ENCODE measurements at regions not wholly inside any gene's neighbourhood (a gene's known extent, or its start where the extent isn't known, plus 50 kb on each side); places are given as distances from the start of the nearest gene placed in this dataset.

- Histone ChIP-seq H3K27me3 (ENCODE audit: control insufficient read depth, insufficient read depth, low read length, poor library complexity, severe bottlenecking) (no peaks in the 10 kb centered on the region), H3K4me3 (ENCODE audit: low read length) (no peak overlapping the region), H3K27ac (ENCODE audit: low read depth, low read length) (no peak overlapping the region), H3K4me1 (ENCODE audit: control insufficient read depth, insufficient read depth, low read length) (no peaks in the 10 kb centered on the region), H3K9ac (ENCODE audit: extremely low read depth, low read length, poor library complexity, severe bottlenecking) (no peak overlapping the region), H3K9me3 (ENCODE audit: control insufficient read depth, low read length) (no peaks in the 10 kb centered on the region), H3K36me3 (ENCODE audit: control insufficient read depth, insufficient read depth, low read length) (no peaks in the 10 kb centered on the region)
- Mint-ChIP-seq H3K9me3 (no peaks in the 10 kb centered on the region), H3K4me1 (no peaks in the 10 kb centered on the region), H3K27ac (no peak overlapping the region), H3K36me3 (ENCODE audit: low read depth) (no peaks in the 10 kb centered on the region), H3K4me3 (no peak overlapping the region), H3K27me3 (ENCODE audit: insufficient read depth) (no peaks in the 10 kb centered on the region)
- TF ChIP-seq, protein P1, sequence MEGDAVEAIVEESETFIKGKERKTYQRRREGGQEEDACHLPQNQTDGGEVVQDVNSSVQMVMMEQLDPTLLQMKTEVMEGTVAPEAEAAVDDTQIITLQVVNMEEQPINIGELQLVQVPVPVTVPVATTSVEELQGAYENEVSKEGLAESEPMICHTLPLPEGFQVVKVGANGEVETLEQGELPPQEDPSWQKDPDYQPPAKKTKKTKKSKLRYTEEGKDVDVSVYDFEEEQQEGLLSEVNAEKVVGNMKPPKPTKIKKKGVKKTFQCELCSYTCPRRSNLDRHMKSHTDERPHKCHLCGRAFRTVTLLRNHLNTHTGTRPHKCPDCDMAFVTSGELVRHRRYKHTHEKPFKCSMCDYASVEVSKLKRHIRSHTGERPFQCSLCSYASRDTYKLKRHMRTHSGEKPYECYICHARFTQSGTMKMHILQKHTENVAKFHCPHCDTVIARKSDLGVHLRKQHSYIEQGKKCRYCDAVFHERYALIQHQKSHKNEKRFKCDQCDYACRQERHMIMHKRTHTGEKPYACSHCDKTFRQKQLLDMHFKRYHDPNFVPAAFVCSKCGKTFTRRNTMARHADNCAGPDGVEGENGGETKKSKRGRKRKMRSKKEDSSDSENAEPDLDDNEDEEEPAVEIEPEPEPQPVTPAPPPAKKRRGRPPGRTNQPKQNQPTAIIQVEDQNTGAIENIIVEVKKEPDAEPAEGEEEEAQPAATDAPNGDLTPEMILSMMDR (conservative IDR thresholded peaks at IDR 0.05), result no peak
- no peak for DNase-seq
- 91 to 95% methylated on average over 3 of the region's 3 CpGs for WGBS, 2 experiments (ENCODE audit: insufficient coverage in 1 of 2, insufficient read length in 1 of 2)
Measured at GRCh38 chr5:158152136-158152535, 293.2 kb upstream of the CLINT1 start.

- Histone ChIP-seq H3K4me1 (ENCODE audit: control insufficient read depth, insufficient read depth, low read length) (no peaks in the 10 kb centered on the region), H3K9me3 (ENCODE audit: control insufficient read depth, low read length) (no peaks in the 10 kb centered on the region), H3K4me3 (ENCODE audit: low read length) (no peak overlapping the region), H3K27me3 (ENCODE audit: control insufficient read depth, insufficient read depth, low read length, poor library complexity, severe bottlenecking) (no peaks in the 10 kb centered on the region), H3K27ac (ENCODE audit: low read depth, low read length) (no peak overlapping the region), H3K36me3 (ENCODE audit: control insufficient read depth, insufficient read depth, low read length) (no peaks in the 10 kb centered on the region), H3K9ac (ENCODE audit: extremely low read depth, low read length, poor library complexity, severe bottlenecking) (no peak overlapping the region)
- no peak overlapping the region for H3K4me3 Mint-ChIP-seq
- no peaks in the 10 kb centered on the region for H3K4me1 Mint-ChIP-seq
- TF ChIP-seq, protein P1 (conservative IDR thresholded peaks at IDR 0.05), result no peak
- H3K36me3 Mint-ChIP-seq (ENCODE audit: low read depth), result no peaks in the 10 kb centered on the region
- 78% methylated on average over 1 of the region's 1 CpG; no CpG with 5 or more reads in 1 of the 2 experiments for WGBS, 2 experiments (ENCODE audit: insufficient coverage in 1 of 2, insufficient read length in 1 of 2)
- H3K27me3 Mint-ChIP-seq (ENCODE audit: insufficient read depth), result no peaks in the 10 kb centered on the region
- H3K27ac Mint-ChIP-seq, result no peak overlapping the region
- no peaks in the 10 kb centered on the region for H3K9me3 Mint-ChIP-seq
- no peak for DNase-seq
Measured at GRCh38 chr5:158147227-158147626, 288.3 kb upstream of the CLINT1 start.

- Histone ChIP-seq H3K9me3 (ENCODE audit: control insufficient read depth, low read length) (no peaks in the 10 kb centered on the region), H3K27me3 (ENCODE audit: control insufficient read depth, insufficient read depth, low read length, poor library complexity, severe bottlenecking) (no peaks in the 10 kb centered on the region), H3K4me3 (ENCODE audit: low read length) (no peak overlapping the region), H3K4me1 (ENCODE audit: control insufficient read depth, insufficient read depth, low read length) (no peaks in the 10 kb centered on the region), H3K36me3 (ENCODE audit: control insufficient read depth, insufficient read depth, low read length) (no peaks in the 10 kb centered on the region), H3K9ac (ENCODE audit: extremely low read depth, low read length, poor library complexity, severe bottlenecking) (no peak overlapping the region), H3K27ac (ENCODE audit: low read depth, low read length) (no peak overlapping the region)
- H3K27ac Mint-ChIP-seq, result no peak overlapping the region
- no peaks in the 10 kb centered on the region for H3K9me3 Mint-ChIP-seq
- no peaks in the 10 kb centered on the region for H3K36me3 Mint-ChIP-seq (ENCODE audit: low read depth)
- no peak overlapping the region for H3K4me3 Mint-ChIP-seq
- TF ChIP-seq, protein P1 (conservative IDR thresholded peaks at IDR 0.05), result no peak
- H3K4me1 Mint-ChIP-seq, result no peaks in the 10 kb centered on the region
- no peaks in the 10 kb centered on the region for H3K27me3 Mint-ChIP-seq (ENCODE audit: insufficient read depth)
- no peak for DNase-seq
- WGBS, 2 experiments (ENCODE audit: insufficient coverage in 1 of 2, insufficient read length in 1 of 2), result 94 to 100% methylated on average over 4 of the region's 4 CpGs
Measured at GRCh38 chr5:158145827-158146226, 286.9 kb upstream of the CLINT1 start.

Data from endodermal cell (in vitro differentiated cells).